ENCODE measurements at regions not wholly inside any gene's neighbourhood (a gene's known extent, or its start where the extent isn't known, plus 50 kb on each side); places are given as distances from the start of the nearest gene placed in this dataset.

GRCh38 chr22:26979294-26979693 lies 321.9 kb downstream of the MIAT start:
- Histone ChIP-seq H3K36me3 (ENCODE audit: control insufficient read depth in 2 of 3, insufficient read depth in 3 of 3, low read length in 3 of 3) (no peaks in the 10 kb centered on the region), H3K9me3 (ENCODE audit: control insufficient read depth in 2 of 3, low read length in 3 of 3) (no peaks in the 10 kb centered on the region), H3K4me1 (ENCODE audit: control insufficient read depth in 2 of 2, insufficient read depth in 2 of 2, low read length in 2 of 2) (no peaks in the 10 kb centered on the region), H3K27ac (ENCODE audit: low read depth, low read length) (no peak overlapping the region), H3K27me3 (ENCODE audit: control insufficient read depth in 2 of 2, insufficient read depth in 2 of 2, low read length in 2 of 2) (no peaks in the 10 kb centered on the region), H3K4me3 (ENCODE audit: low read length) (no peak overlapping the region)
- POLR2A ChIA-PET: no interaction called here
- ATAC-seq (no peak), DNase-seq (no peak)
- peaks cover 0 to 9% (median 0%) of the 10 kb centered on the region in 5 donors for H3K36me3 Mint-ChIP-seq
- peaks cover 0 to 5% (median 0%) of the 10 kb centered on the region in 11 donors for H3K9me3 Mint-ChIP-seq
- CTCF ChIA-PET: no interaction called here
- H3K27ac Mint-ChIP-seq: no peak overlapping the region
- H3K4me3 Mint-ChIP-seq: no peak overlapping the region
- intact Hi-C loops (cut with micrococcal nuclease): no loop called here
- H3K27me3 Mint-ChIP-seq: peaks cover 0 to 17% (median 0%) of the 10 kb centered on the region in 5 donors
- no peaks in the 10 kb centered on the region for H3K4me1 Mint-ChIP-seq

GRCh38 chr22:26981111-26981510 lies 323.7 kb downstream of the MIAT start:
- Histone ChIP-seq H3K4me3 (ENCODE audit: low read length) (no peak overlapping the region), H3K4me1 (ENCODE audit: control insufficient read depth in 2 of 2, insufficient read depth in 2 of 2, low read length in 2 of 2) (no peaks in the 10 kb centered on the region), H3K36me3 (ENCODE audit: control insufficient read depth in 2 of 3, insufficient read depth in 3 of 3, low read length in 3 of 3) (no peaks in the 10 kb centered on the region), H3K9me3 (ENCODE audit: control insufficient read depth in 2 of 3, low read length in 3 of 3) (no peaks in the 10 kb centered on the region), H3K27ac (ENCODE audit: low read depth, low read length) (no peak overlapping the region), H3K27me3 (ENCODE audit: control insufficient read depth in 2 of 2, insufficient read depth in 2 of 2, low read length in 2 of 2) (no peaks in the 10 kb centered on the region)
- Mint-ChIP-seq H3K36me3 (peaks cover 0 to 9% (median 0%) of the 10 kb centered on the region in 5 donors), H3K27ac (no peak overlapping the region), H3K4me3 (no peak overlapping the region), H3K9me3 (peaks cover 0 to 5% (median 0%) of the 10 kb centered on the region in 11 donors), H3K4me1 (no peaks in the 10 kb centered on the region), H3K27me3 (peaks cover 0 to 28% (median 5%) of the 10 kb centered on the region in 5 donors)
- ATAC-seq (no peak), DNase-seq (no peak)
- ChIA-PET CTCF (no interaction called here), POLR2A (no interaction called here)
- intact Hi-C loops (cut with micrococcal nuclease): no loop called here

- H3K4me1 ChIP-seq (ENCODE audit: control insufficient read depth in 2 of 2, insufficient read depth in 2 of 2, low read length in 2 of 2): no peaks in the 10 kb centered on the region
- H3K27ac ChIP-seq (ENCODE audit: low read depth, low read length): no peak overlapping the region
- peaks cover 0 to 9% (median 0%) of the 10 kb centered on the region in 5 donors for H3K36me3 Mint-ChIP-seq
- no peaks in the 10 kb centered on the region for H3K4me1 Mint-ChIP-seq
- H3K4me3 Mint-ChIP-seq: no peak overlapping the region
- POLR2A ChIA-PET: no interaction called here
- no peak overlapping the region for H3K27ac Mint-ChIP-seq
- peaks cover 0 to 5% (median 0%) of the 10 kb centered on the region in 11 donors for H3K9me3 Mint-ChIP-seq
- intact Hi-C loops (cut with micrococcal nuclease): no loop called here
- no peaks in the 10 kb centered on the region for H3K27me3 ChIP-seq (ENCODE audit: control insufficient read depth in 2 of 2, insufficient read depth in 2 of 2, low read length in 2 of 2)
- no peaks in the 10 kb centered on the region for H3K9me3 ChIP-seq (ENCODE audit: control insufficient read depth in 2 of 3, low read length in 3 of 3)
- CTCF ChIA-PET: no interaction called here
- peaks cover 0 to 28% (median 5%) of the 10 kb centered on the region in 5 donors for H3K27me3 Mint-ChIP-seq
- H3K36me3 ChIP-seq (ENCODE audit: control insufficient read depth in 2 of 3, insufficient read depth in 3 of 3, low read length in 3 of 3): no peaks in the 10 kb centered on the region
- H3K4me3 ChIP-seq (ENCODE audit: low read length): no peak overlapping the region
- ATAC-seq (no peak), DNase-seq (no peak)
These were observed 324.2 kb downstream of the MIAT start for GRCh38 chr22:26981541-26981940.

- H3K36me3 Mint-ChIP-seq: peaks cover 0 to 4% (median 0%) of the 10 kb centered on the region in 5 donors
- H3K4me1 Mint-ChIP-seq: no peaks in the 10 kb centered on the region
- intact Hi-C loops (cut with micrococcal nuclease): no loop called here
- ChIA-PET POLR2A (no interaction called here), CTCF (no interaction called here)
- Histone ChIP-seq H3K36me3 (ENCODE audit: control insufficient read depth in 2 of 3, insufficient read depth in 3 of 3, low read length in 3 of 3) (no peaks in the 10 kb centered on the region), H3K4me1 (ENCODE audit: control insufficient read depth in 2 of 2, insufficient read depth in 2 of 2, low read length in 2 of 2) (no peaks in the 10 kb centered on the region), H3K9me3 (ENCODE audit: control insufficient read depth in 2 of 3, low read length in 3 of 3) (no peaks in the 10 kb centered on the region), H3K4me3 (ENCODE audit: low read length) (no peak overlapping the region), H3K27ac (ENCODE audit: low read depth, low read length) (no peak overlapping the region), H3K27me3 (ENCODE audit: control insufficient read depth in 2 of 2, insufficient read depth in 2 of 2, low read length in 2 of 2) (no peaks in the 10 kb centered on the region)
- H3K4me3 Mint-ChIP-seq: no peak overlapping the region
- H3K27ac Mint-ChIP-seq: no peak overlapping the region
- DNase-seq (no peak), ATAC-seq (no peak)
- peaks cover 0 to 28% (median 0%) of the 10 kb centered on the region in 5 donors for H3K27me3 Mint-ChIP-seq
- peaks cover 0 to 2% (median 0%) of the 10 kb centered on the region in 11 donors for H3K9me3 Mint-ChIP-seq
These were observed 325.9 kb downstream of the MIAT start for GRCh38 chr22:26983311-26983710.

GRCh38 chr22:26985206-26985605 lies 327.8 kb downstream of the MIAT start:
- no peaks in the 10 kb centered on the region for H3K36me3 ChIP-seq (ENCODE audit: control insufficient read depth in 2 of 3, insufficient read depth in 3 of 3, low read length in 3 of 3)
- H3K4me1 ChIP-seq (ENCODE audit: control insufficient read depth in 2 of 2, insufficient read depth in 2 of 2, low read length in 2 of 2): no peaks in the 10 kb centered on the region
- intact Hi-C loops (cut with micrococcal nuclease): no loop called here
- no peaks in the 10 kb centered on the region for H3K4me1 Mint-ChIP-seq
- H3K27ac Mint-ChIP-seq: no peak overlapping the region
- POLR2A ChIA-PET: no interaction called here
- H3K4me3 ChIP-seq (ENCODE audit: low read length): no peak overlapping the region
- H3K9me3 Mint-ChIP-seq: no peaks in the 10 kb centered on the region
- no peaks in the 10 kb centered on the region for H3K36me3 Mint-ChIP-seq
- CTCF ChIA-PET: no interaction called here
- no peak for DNase-seq
- no peaks in the 10 kb centered on the region for H3K27me3 ChIP-seq (ENCODE audit: control insufficient read depth in 2 of 2, insufficient read depth in 2 of 2, low read length in 2 of 2)
- no peak overlapping the region for H3K27ac ChIP-seq (ENCODE audit: low read depth, low read length)
- ATAC-seq: no peak
- no peak overlapping the region for H3K4me3 Mint-ChIP-seq
- H3K27me3 Mint-ChIP-seq: peaks cover 0 to 18% (median 0%) of the 10 kb centered on the region in 5 donors
- no peaks in the 10 kb centered on the region for H3K9me3 ChIP-seq (ENCODE audit: control insufficient read depth in 2 of 3, low read length in 3 of 3)

GRCh38 chr22:26985931-26986782 lies 328.8 kb downstream of the MIAT start:
- H3K4me1 Mint-ChIP-seq: no peaks in the 10 kb centered on the region
- Histone ChIP-seq H3K4me1 (ENCODE audit: control insufficient read depth in 2 of 2, insufficient read depth in 2 of 2, low read length in 2 of 2) (no peaks in the 10 kb centered on the region), H3K4me3 (ENCODE audit: low read length) (no peak overlapping the region), H3K36me3 (ENCODE audit: control insufficient read depth in 2 of 3, insufficient read depth in 3 of 3, low read length in 3 of 3) (no peaks in the 10 kb centered on the region), H3K27ac (ENCODE audit: low read depth, low read length) (no peak overlapping the region), H3K9me3 (ENCODE audit: control insufficient read depth in 2 of 3, low read length in 3 of 3) (no peaks in the 10 kb centered on the region), H3K27me3 (ENCODE audit: control insufficient read depth in 2 of 2, insufficient read depth in 2 of 2, low read length in 2 of 2) (no peaks in the 10 kb centered on the region)
- ATAC-seq: no peak
- no peaks in the 10 kb centered on the region for H3K9me3 Mint-ChIP-seq
- intact Hi-C loops (cut with micrococcal nuclease): no loop called here
- no peak overlapping the region for H3K4me3 Mint-ChIP-seq
- DNase-seq: no peak
- ChIA-PET CTCF (no interaction called here), POLR2A (no interaction called here)
- H3K27me3 Mint-ChIP-seq: peaks cover 0 to 14% (median 0%) of the 10 kb centered on the region in 5 donors
- H3K36me3 Mint-ChIP-seq: no peaks in the 10 kb centered on the region
- no peak overlapping the region for H3K27ac Mint-ChIP-seq

GRCh38 chr22:26986884-26987283 lies 329.5 kb downstream of the MIAT start:
- H3K9me3 ChIP-seq (ENCODE audit: control insufficient read depth in 2 of 3, low read length in 3 of 3): no peaks in the 10 kb centered on the region
- no peak overlapping the region for H3K27ac ChIP-seq (ENCODE audit: low read depth, low read length)
- ATAC-seq: no peak
- no peak overlapping the region for H3K27ac Mint-ChIP-seq
- no peaks in the 10 kb centered on the region for H3K9me3 Mint-ChIP-seq
- H3K4me1 Mint-ChIP-seq: no peaks in the 10 kb centered on the region
- H3K27me3 Mint-ChIP-seq: peaks cover 0 to 14% (median 0%) of the 10 kb centered on the region in 5 donors
- no peaks in the 10 kb centered on the region for H3K27me3 ChIP-seq (ENCODE audit: control insufficient read depth in 2 of 2, insufficient read depth in 2 of 2, low read length in 2 of 2)
- H3K4me3 Mint-ChIP-seq: no peak overlapping the region
- no peak for DNase-seq
- no peaks in the 10 kb centered on the region for H3K36me3 ChIP-seq (ENCODE audit: control insufficient read depth in 2 of 3, insufficient read depth in 3 of 3, low read length in 3 of 3)
- H3K4me1 ChIP-seq (ENCODE audit: control insufficient read depth in 2 of 2, insufficient read depth in 2 of 2, low read length in 2 of 2): no peaks in the 10 kb centered on the region
- no peak overlapping the region for H3K4me3 ChIP-seq (ENCODE audit: low read length)
- ChIA-PET CTCF (no interaction called here), POLR2A (no interaction called here)
- H3K36me3 Mint-ChIP-seq: no peaks in the 10 kb centered on the region
- intact Hi-C loops (cut with micrococcal nuclease): no loop called here

Measured in naive thymus-derived CD4-positive, alpha-beta T cell (primary cell).